ENCODE measurements at regions not wholly inside any gene's neighbourhood (a gene's known extent, or its start where the extent isn't known, plus 50 kb on each side); places are given as distances from the start of the nearest gene placed in this dataset.

DNA sequence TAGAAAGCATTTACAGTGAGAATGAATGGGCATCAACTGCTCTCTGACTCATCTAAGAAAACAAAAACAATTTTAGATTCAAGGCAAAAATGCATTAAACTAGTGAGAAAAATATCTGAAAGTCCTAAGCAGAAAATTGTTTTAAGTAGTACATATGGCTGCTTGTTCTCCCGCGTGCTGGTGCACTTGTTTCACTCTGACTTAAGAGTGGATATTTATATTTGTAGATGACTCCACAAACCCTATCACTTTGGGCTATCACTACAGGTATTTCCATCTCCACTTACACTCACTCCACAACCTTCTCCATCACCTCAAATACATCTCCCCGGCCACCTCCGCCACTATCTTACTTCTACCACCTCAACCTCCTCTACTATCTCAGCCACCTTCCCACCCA is 253.9 kb upstream of the EGLN3 start:
- Histone ChIP-seq H3K9me3 (ENCODE audit: low read length) (peaks cover 4% of the 10 kb centered on the region; the same call in 1 of the 2 replicates), H3K4me3 (replicated peaks in 1 of 3; ENCODE audit: insufficient read depth in 1 of 3, low read depth in 2 of 3, low read length in 3 of 3) (no peak overlapping the region), H3K27me3 (ENCODE audit: control insufficient read depth in 1 of 2, insufficient read depth in 2 of 2, low read length in 2 of 2) (peaks cover 0 to 3% of the 10 kb centered on the region in 2 experiments; a peak in 1 of 5 replicates), H2AFZ (ENCODE audit: low read length) (no peak overlapping the region), H3K9ac (ENCODE audit: insufficient read depth, low read depth, low read length) (no peak overlapping the region), H3K36me3 (replicated peaks in 1 of 2; ENCODE audit: control insufficient read depth in 1 of 2, insufficient read depth in 2 of 2, low read length in 2 of 2) (no peaks in the 10 kb centered on the region), H3K4me2 (ENCODE audit: low read depth, low read length) (no peak overlapping the region), H3K27ac (ENCODE audit: extremely low read length, insufficient read depth, low read length) (no peak overlapping the region), H4K20me1 (ENCODE audit: insufficient read depth, low read length) (no peaks in the 10 kb centered on the region), H3K79me2 (ENCODE audit: insufficient read depth, low read length) (no peaks in the 10 kb centered on the region), H3K4me1 (ENCODE audit: insufficient read depth, low read length) (no peaks in the 10 kb centered on the region)
- POLR2A ChIA-PET = no interaction called here
- no TSS peak for BruUV-seq (replicated peaks)
- in situ Hi-C loops (cut with HindIII; ENCODE audit: extremely low pct_ligation_motif_present, low pct_unique_long_range_greater_than_20kb) = no loop called here
- CTCF ChIA-PET (ENCODE audit: low intra/inter-chr PET ratio, low total read pairs) = no interaction called here
- intact Hi-C loops (cut with micrococcal nuclease; ENCODE audit: unreplicated experiment) = no loop called here
- FAIRE-seq = no peak
- 72% methylated on average over 4 of the region's 4 CpGs for WGBS (ENCODE audit: low lambda C conversion rate)
- ATAC-seq = no peak
- peak; percentile 42 for TF ChIP-seq ZNF282 (IDR thresholded peaks at IDR 0.05; ENCODE audit: partially characterized antibody)
- no peak for TF ChIP-seq BHLHE40 (IDR thresholded peaks at IDR 0.05; ENCODE audit: low read length)
- DNase-seq (ENCODE audit: low spot score) = no peak

DNA sequence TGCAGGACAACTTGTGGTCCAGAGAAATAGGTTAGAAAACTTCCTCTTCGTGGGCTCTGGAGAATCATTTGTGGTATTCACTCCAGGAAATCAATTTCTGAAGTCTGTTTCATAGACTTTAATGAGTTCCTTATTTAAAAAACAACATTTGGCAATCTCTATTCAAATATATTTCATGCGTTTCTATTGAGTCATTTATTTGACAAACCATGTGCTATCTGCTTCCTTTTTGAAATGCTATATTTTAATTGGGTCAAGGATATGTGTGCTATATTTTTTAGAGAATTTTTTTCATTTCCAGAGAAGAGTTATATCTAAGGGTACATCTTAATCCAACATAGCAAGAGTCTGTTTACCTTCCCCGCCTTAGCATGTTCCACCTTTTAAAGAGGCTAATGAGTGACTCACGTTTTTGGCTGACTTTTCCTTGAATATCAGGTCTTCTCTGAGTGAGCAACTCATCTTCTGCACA is 252.4 kb upstream of the EGLN3 start:
- Histone ChIP-seq H3K79me2 (ENCODE audit: insufficient read depth, low read length) (no peaks in the 10 kb centered on the region), H2AFZ (ENCODE audit: low read length) (no peak overlapping the region), H3K9me3 (ENCODE audit: low read length) (peaks cover 4% of the 10 kb centered on the region; the same call in 1 of the 2 replicates), H3K4me3 (replicated peaks in 1 of 3; ENCODE audit: insufficient read depth in 1 of 3, low read depth in 2 of 3, low read length in 3 of 3) (no peak overlapping the region), H3K4me1 (ENCODE audit: insufficient read depth, low read length) (no peaks in the 10 kb centered on the region), H4K20me1 (ENCODE audit: insufficient read depth, low read length) (no peaks in the 10 kb centered on the region), H3K9ac (ENCODE audit: insufficient read depth, low read depth, low read length) (no peak overlapping the region), H3K27ac (ENCODE audit: extremely low read length, insufficient read depth, low read length) (no peak overlapping the region), H3K27me3 (ENCODE audit: control insufficient read depth in 1 of 2, insufficient read depth in 2 of 2, low read length in 2 of 2) (peaks cover 0 to 3% of the 10 kb centered on the region in 2 experiments; a peak in 1 of 5 replicates), H3K36me3 (replicated peaks in 1 of 2; ENCODE audit: control insufficient read depth in 1 of 2, insufficient read depth in 2 of 2, low read length in 2 of 2) (no peaks in the 10 kb centered on the region), H3K4me2 (ENCODE audit: low read depth, low read length) (no peak overlapping the region)
- CTCF ChIA-PET (ENCODE audit: low intra/inter-chr PET ratio, low total read pairs) = no interaction called here
- POLR2A ChIA-PET = no interaction called here
- intact Hi-C loops (cut with micrococcal nuclease; ENCODE audit: unreplicated experiment) (no loop called here), in situ Hi-C loops (cut with HindIII; ENCODE audit: extremely low pct_ligation_motif_present, low pct_unique_long_range_greater_than_20kb) (no loop called here)
- WGBS (ENCODE audit: low lambda C conversion rate) = 11% methylated on average over 4 of the region's 4 CpGs
- no peak for FAIRE-seq
- no peak for ATAC-seq
- DNase-seq (ENCODE audit: low spot score) = no peak
- no TSS peak for BruUV-seq (replicated peaks)
- TF ChIP-seq ZNF660 (CRISPR knock-in tag; IDR thresholded peaks at IDR 0.05; ENCODE audit: borderline replicate concordance, low read depth) = no peak
- TF ChIP-seq NONO (IDR thresholded peaks at IDR 0.05) = no peak
- no peak for TF ChIP-seq NONO (CRISPR knock-in tag; conservative IDR thresholded peaks at IDR 0.05)
- TF ChIP-seq, protein P1, sequence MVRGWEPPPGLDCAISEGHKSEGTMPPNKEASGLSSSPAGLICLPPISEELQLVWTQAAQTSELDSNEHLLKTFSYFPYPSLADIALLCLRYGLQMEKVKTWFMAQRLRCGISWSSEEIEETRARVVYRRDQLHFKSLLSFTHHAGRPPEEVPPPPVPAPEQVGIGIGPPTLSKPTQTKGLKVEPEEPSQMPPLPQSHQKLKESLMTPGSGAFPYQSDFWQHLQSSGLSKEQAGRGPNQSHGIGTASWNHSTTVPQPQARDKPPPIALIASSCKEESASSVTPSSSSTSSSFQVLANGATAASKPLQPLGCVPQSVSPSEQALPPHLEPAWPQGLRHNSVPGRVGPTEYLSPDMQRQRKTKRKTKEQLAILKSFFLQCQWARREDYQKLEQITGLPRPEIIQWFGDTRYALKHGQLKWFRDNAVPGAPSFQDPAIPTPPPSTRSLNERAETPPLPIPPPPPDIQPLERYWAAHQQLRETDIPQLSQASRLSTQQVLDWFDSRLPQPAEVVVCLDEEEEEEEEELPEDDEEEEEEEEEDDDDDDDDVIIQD (CRISPR knock-in tag; IDR thresholded peaks at IDR 0.05; ENCODE audit: low read depth) = no peak
- no peak for TF ChIP-seq ZNF563 (CRISPR knock-in tag; IDR thresholded peaks at IDR 0.05)
- TF ChIP-seq, protein P2, sequence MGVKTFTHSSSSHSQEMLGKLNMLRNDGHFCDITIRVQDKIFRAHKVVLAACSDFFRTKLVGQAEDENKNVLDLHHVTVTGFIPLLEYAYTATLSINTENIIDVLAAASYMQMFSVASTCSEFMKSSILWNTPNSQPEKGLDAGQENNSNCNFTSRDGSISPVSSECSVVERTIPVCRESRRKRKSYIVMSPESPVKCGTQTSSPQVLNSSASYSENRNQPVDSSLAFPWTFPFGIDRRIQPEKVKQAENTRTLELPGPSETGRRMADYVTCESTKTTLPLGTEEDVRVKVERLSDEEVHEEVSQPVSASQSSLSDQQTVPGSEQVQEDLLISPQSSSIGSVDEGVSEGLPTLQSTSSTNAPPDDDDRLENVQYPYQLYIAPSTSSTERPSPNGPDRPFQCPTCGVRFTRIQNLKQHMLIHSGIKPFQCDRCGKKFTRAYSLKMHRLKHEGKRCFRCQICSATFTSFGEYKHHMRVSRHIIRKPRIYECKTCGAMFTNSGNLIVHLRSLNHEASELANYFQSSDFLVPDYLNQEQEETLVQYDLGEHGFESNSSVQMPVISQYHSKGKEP (CRISPR knock-in tag; IDR thresholded peaks at IDR 0.05) = no peak
- TF ChIP-seq ZFP36L2 (CRISPR knock-in tag; IDR thresholded peaks at IDR 0.05) = no peak
- TF ChIP-seq ZNF777 (CRISPR knock-in tag; IDR thresholded peaks at IDR 0.05) = no peak
- TF ChIP-seq, protein P3, sequence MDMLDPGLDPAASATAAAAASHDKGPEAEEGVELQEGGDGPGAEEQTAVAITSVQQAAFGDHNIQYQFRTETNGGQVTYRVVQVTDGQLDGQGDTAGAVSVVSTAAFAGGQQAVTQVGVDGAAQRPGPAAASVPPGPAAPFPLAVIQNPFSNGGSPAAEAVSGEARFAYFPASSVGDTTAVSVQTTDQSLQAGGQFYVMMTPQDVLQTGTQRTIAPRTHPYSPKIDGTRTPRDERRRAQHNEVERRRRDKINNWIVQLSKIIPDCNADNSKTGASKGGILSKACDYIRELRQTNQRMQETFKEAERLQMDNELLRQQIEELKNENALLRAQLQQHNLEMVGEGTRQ (IDR thresholded peaks at IDR 0.05; ENCODE audit: low read depth, low read length) = no peak
- TF ChIP-seq, protein P3 (CRISPR knock-in tag; IDR thresholded peaks at IDR 0.05; ENCODE audit: borderline replicate concordance) = no peak
- TF ChIP-seq ZNF562 (CRISPR knock-in tag; IDR thresholded peaks at IDR 0.05; ENCODE audit: borderline replicate concordance) = no peak
- TF ChIP-seq, protein P4, sequence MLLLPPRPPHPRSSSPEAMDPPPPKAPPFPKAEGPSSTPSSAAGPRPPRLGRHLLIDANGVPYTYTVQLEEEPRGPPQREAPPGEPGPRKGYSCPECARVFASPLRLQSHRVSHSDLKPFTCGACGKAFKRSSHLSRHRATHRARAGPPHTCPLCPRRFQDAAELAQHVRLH (CRISPR knock-in tag; IDR thresholded peaks at IDR 0.05; ENCODE audit: borderline replicate concordance, low read depth) = no peak

Data from HepG2 (cell line).